Ovary (tissue), 7 donors: ENCODE measurements at regions not wholly inside any gene's neighbourhood (a gene's known extent, or its start where the extent isn't known, plus 50 kb on each side); places are given as distances from the start of the nearest gene placed in this dataset.

Experiments used
- DNase-seq, 5 donors: peaks; one replicate each; pipeline ENCODE4 v3.0.0-alpha.2; 2019 to 2020
- H3K27ac ChIP-seq, 2 donors: fragments of 200-600 bp; one replicate each; pipeline versions ENCODE4 v1.5.1 to v1.8.0; 2019 to 2022
- H3K27me3 ChIP-seq: fragments of 200-600 bp; one replicate; pipeline ENCODE4 v1.8.0; 2022
- H3K36me3 ChIP-seq: fragments of 200-600 bp; sonication (generic); one replicate; pipeline ENCODE4 v1.5.1; 2019
- H3K4me1 ChIP-seq: one replicate; pipeline ENCODE4 v1.8.1; 2013; ENCODE audit warnings: mild to moderate bottlenecking, moderate library complexity; ENCODE audit not compliant: insufficient read depth
- H3K4me3 ChIP-seq: fragments of 200-600 bp; sonication (generic); one replicate; pipeline ENCODE4 v1.5.1; 2017
- H3K9me3 ChIP-seq, 2 donors: fragments of 200-600 bp in 1 of 2; sonication (generic) in 1 of 2; one replicate each; pipeline versions ENCODE4 v1.5.1 to v1.8.1; 2013 to 2019; ENCODE audit warnings: mild to moderate bottlenecking in 1 of 2, moderate library complexity in 1 of 2
- CTCF ChIP-seq, 3 donors: fragments of 450-650 bp in 2 of 3; fragments of 200-600 bp in 1 of 3; IDR thresholded peaks; one replicate each; pipeline versions ENCODE4 v1.5.1 to v1.8.0; 2016 to 2022; ENCODE audit warnings: antibody characterized with exemption in 3 of 3, mild to moderate bottlenecking in 1 of 3
- EP300 ChIP-seq: sonication (generic); formaldehyde crosslinking; IDR thresholded peaks from one replicate; pipeline ENCODE4 v1.6.1; 2017; ENCODE audit warnings: antibody characterized with exemption
- POLR2A ChIP-seq: fragments of 450-650 bp; IDR thresholded peaks from one replicate; pipeline ENCODE4 v1.6.1; 2017; ENCODE audit warnings: antibody characterized with exemption, mild to moderate bottlenecking, moderate library complexity
- WGBS, 3 donors: extraction: QIAGEN DNeasy Blood & Tissue Kit in 1 of 3; methylation state at CpG; one replicate each; pipeline versions ENCODE4 v1.1.5 to v1.1.7; 2013 to 2017; 5-methylcytosine and 5-hydroxymethylcytosine counted together
- intact Hi-C, 4 donors: fragments of 100-400 bp; cut with DNase I; formaldehyde crosslinking; loops; one replicate each; pipeline versions ENCODE4 v1.11.0 to v1.15.1; 2022 to 2023
- donor health status: DM: no; HTN: no; CAD: no; lungs with moderate emphysema.
- donor health status: DM: no; HTN: no; CAD: no.
- donor health status: Bipolar disorder and iron deficiency.
- donor health status: DM: no; HTN: no; CAD: no.
- donor health status: DM: yes; HTN: yes; CAD: no.

GRCh38 chr6:153537422-153537821 lies 406.3 kb upstream of the RGS17 start:
- intact Hi-C loops: loop anchor here in 1 of 4 donors (10.0 kb wide), 1 partner anchor 57 kb away; no protein-coding TSS in a partner anchor
- 44 to 57% (median 57%) methylated on average over 1 of the region's 1 CpG for WGBS, 3 donors
- no peak for TF ChIP-seq CTCF (IDR thresholded peaks at IDR 0.05)

GRCh38 chr6:153526479-153526878 lies 395.4 kb upstream of the RGS17 start:
- Histone ChIP-seq H3K36me3 (no peaks in the 10 kb centered on the region), H3K4me3 (no peak overlapping the region), H3K4me1 (no peaks in the 10 kb centered on the region), H3K27ac (no peak overlapping the region), H3K27me3 (no peaks in the 10 kb centered on the region), H3K9me3 (peaks cover 0 to 3% of the 10 kb centered on the region in 2 donors)
- intact Hi-C loops: no loop called here
- TF ChIP-seq CTCF (IDR thresholded peaks at IDR 0.05): no peak
- TF ChIP-seq POLR2A: no peak
- TF ChIP-seq EP300: no peak
- WGBS, 3 donors: 65 to 75% (median 70%) methylated on average over 3 of the region's 3 CpGs
- DNase-seq: no peak

More at GRCh38 chr6:153537422-153537821, 406.3 kb upstream of the RGS17 start:
- DNase-seq: no peak
- no peaks in the 10 kb centered on the region for H3K4me1 ChIP-seq
- no peaks in the 10 kb centered on the region for H3K9me3 ChIP-seq
- H3K36me3 ChIP-seq: no peaks in the 10 kb centered on the region
- H3K4me3 ChIP-seq: no peak overlapping the region
- H3K27me3 ChIP-seq: no peaks in the 10 kb centered on the region
- no peak overlapping the region for H3K27ac ChIP-seq

DNA sequence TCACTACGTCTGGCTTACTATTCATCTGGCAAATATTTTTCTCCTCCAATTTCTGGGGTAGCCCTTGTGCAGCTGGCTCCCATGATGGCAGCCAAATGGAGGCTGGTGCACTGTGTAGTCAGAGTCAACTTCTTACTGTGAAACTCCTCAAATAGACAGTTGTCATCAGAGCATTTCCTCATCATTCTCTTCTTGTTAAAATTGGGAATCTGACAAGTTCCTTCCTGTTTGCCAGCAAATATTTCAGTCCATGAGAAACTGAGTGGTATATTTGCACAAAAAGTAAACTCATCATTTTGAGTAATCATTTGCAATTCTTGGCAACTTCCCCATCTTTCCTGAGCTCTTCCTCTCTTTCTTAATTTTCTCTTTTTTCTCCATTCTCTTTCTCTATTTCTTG lies 394.9 kb upstream of the RGS17 start:
- WGBS, 3 donors: 30 to 70% (median 32%) methylated on average over 1 of the region's 1 CpG
- H3K27me3 ChIP-seq: no peaks in the 10 kb centered on the region
- no peaks in the 10 kb centered on the region for H3K4me1 ChIP-seq
- H3K4me3 ChIP-seq: no peak overlapping the region
- peaks cover 0 to 3% of the 10 kb centered on the region in 2 donors for H3K9me3 ChIP-seq
- intact Hi-C loops: no loop called here
- TF ChIP-seq EP300 (no peak), CTCF (IDR thresholded peaks at IDR 0.05) (no peak), POLR2A (no peak)
- no peak overlapping the region for H3K27ac ChIP-seq
- DNase-seq: no peak
- no peaks in the 10 kb centered on the region for H3K36me3 ChIP-seq

- Histone ChIP-seq H3K4me3 (no peak overlapping the region), H3K27ac (no peak overlapping the region), H3K9me3 (peaks cover 0 to 3% of the 10 kb centered on the region in 2 donors), H3K36me3 (no peaks in the 10 kb centered on the region), H3K27me3 (no peaks in the 10 kb centered on the region), H3K4me1 (no peaks in the 10 kb centered on the region)
- no peak for TF ChIP-seq POLR2A
- TF ChIP-seq EP300: no peak
- TF ChIP-seq CTCF (IDR thresholded peaks at IDR 0.05): no peak
- intact Hi-C loops: no loop called here
- no peak for DNase-seq
Measured at GRCh38 chr6:153523390-153523789, 392.3 kb upstream of the RGS17 start.
